Body of pancreas (tissue), 4 donors: ENCODE measurements at regions not wholly inside any gene's neighbourhood (a gene's known extent, or its start where the extent isn't known, plus 50 kb on each side); places are given as distances from the start of the nearest gene placed in this dataset.

Experiments
- CTCF ChIP-seq, 7 experiments: fragments of 450-650 bp in 4 of 7; fragments of 200-600 bp in 3 of 7; sonication (generic) in 3 of 7; IDR thresholded peaks; one replicate each; pipeline ENCODE4 v1.5.1; 2016 to 2019; ENCODE audit warnings: antibody characterized with exemption in 7 of 7
- POLR2A ChIP-seq, 3 donors: fragments of 450-650 bp; IDR thresholded peaks; one replicate each; pipeline ENCODE4 v1.6.1; 2016; ENCODE audit warnings: antibody characterized with exemption in 3 of 3, mild to moderate bottlenecking in 2 of 3

DNA sequence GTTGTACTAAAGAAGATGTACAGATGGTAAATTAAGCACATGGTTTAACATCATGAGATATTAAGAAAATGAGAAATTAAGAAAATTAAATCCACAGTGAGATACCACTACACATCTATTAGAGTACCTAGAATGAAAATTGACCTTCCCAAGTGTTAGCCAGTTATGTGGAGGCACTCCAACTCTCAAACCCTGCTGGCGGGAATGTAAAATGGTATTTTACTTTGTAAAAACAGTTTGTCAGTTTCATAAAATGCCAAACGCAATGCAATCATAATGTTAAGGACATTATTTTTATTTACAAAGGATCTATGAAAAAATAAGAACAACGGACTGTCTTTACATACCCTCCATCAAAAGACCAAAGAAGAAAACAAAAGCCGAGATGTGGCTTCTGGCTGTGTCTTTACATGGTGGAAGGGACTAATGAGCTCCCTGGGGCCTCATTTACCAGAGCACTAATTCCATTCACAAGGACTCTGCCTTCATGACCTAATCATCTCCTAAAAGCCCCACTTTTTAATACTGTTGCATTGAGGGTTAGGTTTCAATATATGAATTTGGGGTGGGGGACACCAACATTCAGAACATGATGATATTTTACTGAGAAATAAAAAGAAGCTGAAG is 1178.7 kb downstream of the AACS start:
- no peak for TF ChIP-seq CTCF (IDR thresholded peaks at IDR 0.05)
- TF ChIP-seq POLR2A (IDR thresholded peaks at IDR 0.05): no peak
